ENCODE measurements at regions not wholly inside any gene's neighbourhood (a gene's known extent, or its start where the extent isn't known, plus 50 kb on each side); places are given as distances from the start of the nearest gene placed in this dataset.
"Not testable (repeated sequence)": the region's sequence is repeated elsewhere in the genome, so short reads cannot be mapped to it uniquely, and the experiment has no call there.

GRCh38 chr6:25192590-25193459 is 86.3 kb upstream of the CARMIL1 start:
- FAIRE-seq = no peak

GRCh38 chr6:25193460-25194171 is 85.6 kb upstream of the CARMIL1 start:
- FAIRE-seq = no peak

GRCh38 chr6:25194172-25194678 is 84.9 kb upstream of the CARMIL1 start:
- FAIRE-seq = no peak

GRCh38 chr6:25196464-25196863 is 82.7 kb upstream of the CARMIL1 start:
- FAIRE-seq = no peak

GRCh38 chr6:25197111-25197510 is 82.1 kb upstream of the CARMIL1 start:
- FAIRE-seq = no peak

GRCh38 chr6:25199544-25199943 is 79.6 kb upstream of the CARMIL1 start:
- no peak for FAIRE-seq

- no peak for FAIRE-seq
These were observed 76.7 kb upstream of the CARMIL1 start for GRCh38 chr6:25202504-25202903.

- FAIRE-seq = no peak
These were observed 73.5 kb upstream of the CARMIL1 start for GRCh38 chr6:25205629-25206028.

- not testable (repeated sequence) for FAIRE-seq
These were observed 71.6 kb upstream of the CARMIL1 start for GRCh38 chr6:25207453-25208155.

- FAIRE-seq = no peak
These were observed 63.3 kb upstream of the CARMIL1 start for GRCh38 chr6:25215881-25216280.

GRCh38 chr6:25217302-25217701 is 61.9 kb upstream of the CARMIL1 start:
- no peak for FAIRE-seq

GRCh38 chr6:25217829-25218228 is 61.3 kb upstream of the CARMIL1 start:
- FAIRE-seq = no peak

- FAIRE-seq = no peak
These were observed 60.8 kb upstream of the CARMIL1 start for GRCh38 chr6:25218346-25218745.

GRCh38 chr6:25219216-25219916 is 59.8 kb upstream of the CARMIL1 start:
- FAIRE-seq = no peak

- FAIRE-seq = no peak
These were observed 59.3 kb upstream of the CARMIL1 start for GRCh38 chr6:25219917-25220278.

- no peak for FAIRE-seq
These were observed 58.3 kb upstream of the CARMIL1 start for GRCh38 chr6:25220857-25221256.

- no peak for FAIRE-seq
These were observed 57.0 kb upstream of the CARMIL1 start for GRCh38 chr6:25222006-25222678.

GRCh38 chr6:25223490-25223991 is 55.6 kb upstream of the CARMIL1 start:
- FAIRE-seq = peak; percentile 78

- FAIRE-seq = no peak
These were observed 54.9 kb upstream of the CARMIL1 start for GRCh38 chr6:25224242-25224641.

GRCh38 chr6:25227854-25228253 is 51.3 kb upstream of the CARMIL1 start:
- no peak for FAIRE-seq
